ENCODE measurements at regions not wholly inside any gene's neighbourhood (a gene's known extent, or its start where the extent isn't known, plus 50 kb on each side); places are given as distances from the start of the nearest gene placed in this dataset.
A peak's percentile ranks its signal among the peaks of the same experiment; 100 is the strongest.

GRCh38 chr12:116358536-116358892 lies 81.0 kb upstream of the MED13L start:
- DNase-seq (no peak), ATAC-seq (no peak)
- WGBS (ENCODE audit: insufficient coverage, low coverage, low lambda C conversion rate, missing lambda C conversion rate), result 16% methylated on average over 3 of the region's 3 CpGs
- Histone ChIP-seq H3K27me3 (no peaks in the 10 kb centered on the region), H3K27ac (peak overlapping the region; percentile 37 to 78 (median 61)), H3K9me3 (no peaks in the 10 kb centered on the region), H3K4me3 (peak overlapping the region in 1 of 3 donors; percentile 28), H3K4me1 (peaks cover 0 to 22% (median 8%) of the 10 kb centered on the region in 4 donors), H3K36me3 (no peaks in the 10 kb centered on the region)
- intact Hi-C loops (cut with DNase I), result no loop called here
- no peak for TF ChIP-seq POLR2A (IDR thresholded peaks at IDR 0.05)
- no peak for TF ChIP-seq CTCF (IDR thresholded peaks at IDR 0.05)

GRCh38 chr12:116358893-116359761 lies 81.6 kb upstream of the MED13L start:
- Histone ChIP-seq H3K36me3 (no peaks in the 10 kb centered on the region), H3K4me1 (peaks cover 0 to 20% (median 7%) of the 10 kb centered on the region in 4 donors), H3K9me3 (no peaks in the 10 kb centered on the region), H3K27ac (peak overlapping the region; percentile 37 to 78 (median 61)), H3K4me3 (peak overlapping the region in 1 of 3 donors; percentile 28), H3K27me3 (no peaks in the 10 kb centered on the region)
- intact Hi-C loops (cut with DNase I), result no loop called here
- WGBS (ENCODE audit: insufficient coverage, low coverage, low lambda C conversion rate, missing lambda C conversion rate), result 2% methylated on average over 10 of the region's 10 CpGs
- no peak for TF ChIP-seq CTCF (IDR thresholded peaks at IDR 0.05)
- TF ChIP-seq POLR2A (IDR thresholded peaks at IDR 0.05), result no peak
- DNase-seq (peak; percentile 95 to 98 (median 96)), ATAC-seq (peak; percentile 86 to 90 (median 88))

GRCh38 chr12:116360579-116361413 lies 83.3 kb upstream of the MED13L start:
- no peaks in the 10 kb centered on the region for H3K9me3 ChIP-seq
- H3K27me3 ChIP-seq, result no peaks in the 10 kb centered on the region
- no peak overlapping the region for H3K27ac ChIP-seq
- no peak for ATAC-seq
- intact Hi-C loops (cut with DNase I), result no loop called here
- WGBS (ENCODE audit: insufficient coverage, low coverage, low lambda C conversion rate, missing lambda C conversion rate), result 91% methylated on average over 5 of the region's 6 CpGs
- DNase-seq, result no peak
- H3K4me1 ChIP-seq, result peaks cover 0 to 14% (median 0%) of the 10 kb centered on the region in 4 donors
- H3K4me3 ChIP-seq, result no peak overlapping the region
- no peaks in the 10 kb centered on the region for H3K36me3 ChIP-seq
- TF ChIP-seq CTCF (IDR thresholded peaks at IDR 0.05) (no peak), POLR2A (IDR thresholded peaks at IDR 0.05) (no peak)

- no peaks in the 10 kb centered on the region for H3K9me3 ChIP-seq
- H3K27me3 ChIP-seq, result no peaks in the 10 kb centered on the region
- no peak overlapping the region for H3K4me3 ChIP-seq
- intact Hi-C loops (cut with DNase I), result no loop called here
- WGBS (ENCODE audit: insufficient coverage, low coverage, low lambda C conversion rate, missing lambda C conversion rate), result 78% methylated on average over 9 of the region's 19 CpGs
- no peak for TF ChIP-seq POLR2A (IDR thresholded peaks at IDR 0.05)
- TF ChIP-seq CTCF (IDR thresholded peaks at IDR 0.05), result no peak
- ATAC-seq (no peak), DNase-seq (no peak)
- no peaks in the 10 kb centered on the region for H3K36me3 ChIP-seq
- peaks cover 0 to 20% (median 0%) of the 10 kb centered on the region in 4 donors for H3K4me1 ChIP-seq
- H3K27ac ChIP-seq, result no peak overlapping the region
Observed at GRCh38 chr12:116361414-116362223, 84.1 kb upstream of the MED13L start.

All from right lobe of liver (tissue), 6 donors.